ENCODE measurements at regions not wholly inside any gene's neighbourhood (a gene's known extent, or its start where the extent isn't known, plus 50 kb on each side); places are given as distances from the start of the nearest gene placed in this dataset.

GRCh38 chr13:105272660-105273631 lies 1262.5 kb downstream of the EFNB2 start:
- Histone ChIP-seq H2AFZ (no peak overlapping the region), H3K4me3 (no peak overlapping the region), H3K9me3 (ENCODE audit: low read depth) (no peaks in the 10 kb centered on the region), H3K36me3 (replicated peaks; ENCODE audit: insufficient read depth, low read depth) (no peaks in the 10 kb centered on the region), H3K79me2 (no peaks in the 10 kb centered on the region), H3K9me2 (replicated peaks; ENCODE audit: insufficient read depth) (no peaks in the 10 kb centered on the region), H3K27ac (no peak overlapping the region), H4K20me1 (ENCODE audit: insufficient read depth, poor library complexity, severe bottlenecking) (no peaks in the 10 kb centered on the region), H3K4me1 (ENCODE audit: insufficient read depth) (no peaks in the 10 kb centered on the region), H3K27me3 (no peaks in the 10 kb centered on the region), H3K4me2 (no peak overlapping the region)
- TF ChIP-seq EZH2phosphoT487 (IDR thresholded peaks at IDR 0.05; ENCODE audit: low read depth, severe bottlenecking, unreplicated experiment) (no peak), CTCF (IDR thresholded peaks at IDR 0.05; ENCODE audit: poor library complexity) (no peak), EZH2 (IDR thresholded peaks at IDR 0.05; ENCODE audit: borderline replicate concordance) (no peak)
- 89% methylated on average over 13 of the region's 13 CpGs for WGBS (ENCODE audit: low lambda C conversion rate, missing lambda C conversion rate)
- DNase-seq (ENCODE audit: low spot score) = no peak

GRCh38 chr13:105266615-105267014 lies 1268.8 kb downstream of the EFNB2 start:
- Histone ChIP-seq H3K79me2 (no peaks in the 10 kb centered on the region), H3K36me3 (replicated peaks; ENCODE audit: insufficient read depth, low read depth) (no peaks in the 10 kb centered on the region), H3K4me1 (ENCODE audit: insufficient read depth) (no peaks in the 10 kb centered on the region), H3K4me3 (no peak overlapping the region), H3K4me2 (no peak overlapping the region), H3K9me2 (replicated peaks; ENCODE audit: insufficient read depth) (no peaks in the 10 kb centered on the region), H3K27me3 (no peaks in the 10 kb centered on the region), H3K27ac (no peak overlapping the region), H4K20me1 (ENCODE audit: insufficient read depth, poor library complexity, severe bottlenecking) (no peaks in the 10 kb centered on the region), H2AFZ (no peak overlapping the region), H3K9me3 (ENCODE audit: low read depth) (no peaks in the 10 kb centered on the region)
- no peak for TF ChIP-seq EZH2phosphoT487 (IDR thresholded peaks at IDR 0.05; ENCODE audit: low read depth, severe bottlenecking, unreplicated experiment)
- no peak for TF ChIP-seq EZH2 (IDR thresholded peaks at IDR 0.05; ENCODE audit: borderline replicate concordance)
- TF ChIP-seq CTCF (IDR thresholded peaks at IDR 0.05; ENCODE audit: poor library complexity) = no peak
- WGBS (ENCODE audit: low lambda C conversion rate, missing lambda C conversion rate) = 46% methylated on average over 2 of the region's 2 CpGs
- no peak for DNase-seq (ENCODE audit: low spot score)

GRCh38 chr13:105262579-105262978 lies 1272.9 kb downstream of the EFNB2 start:
- H3K9me3 ChIP-seq (ENCODE audit: low read depth) = no peaks in the 10 kb centered on the region
- TF ChIP-seq EZH2 (IDR thresholded peaks at IDR 0.05; ENCODE audit: borderline replicate concordance) (no peak), CTCF (IDR thresholded peaks at IDR 0.05; ENCODE audit: poor library complexity) (no peak)
- WGBS (ENCODE audit: low lambda C conversion rate, missing lambda C conversion rate) = 95% methylated on average over 2 of the region's 2 CpGs

More at GRCh38 chr13:105262579-105262978, 1272.9 kb downstream of the EFNB2 start:
- Histone ChIP-seq H2AFZ (no peak overlapping the region), H3K4me3 (no peak overlapping the region), H3K27me3 (no peaks in the 10 kb centered on the region), H3K27ac (no peak overlapping the region), H3K79me2 (no peaks in the 10 kb centered on the region), H3K36me3 (replicated peaks; ENCODE audit: insufficient read depth, low read depth) (no peaks in the 10 kb centered on the region), H3K9me2 (replicated peaks; ENCODE audit: insufficient read depth) (no peaks in the 10 kb centered on the region), H3K4me1 (ENCODE audit: insufficient read depth) (no peaks in the 10 kb centered on the region), H4K20me1 (ENCODE audit: insufficient read depth, poor library complexity, severe bottlenecking) (no peaks in the 10 kb centered on the region), H3K4me2 (no peak overlapping the region)
- no peak for DNase-seq (ENCODE audit: low spot score)

Measured in hepatocyte (in vitro differentiated cells).